Fibroblast of pulmonary artery (primary cell): ENCODE measurements at regions not wholly inside any gene's neighbourhood (a gene's known extent, or its start where the extent isn't known, plus 50 kb on each side); places are given as distances from the start of the nearest gene placed in this dataset.

Experiments used
- DNase-seq: peaks from one replicate; pipeline ENCODE4 v3.0.0-alpha.2; 2010; ENCODE audit warnings: low read depth
- H3K4me3 ChIP-seq: replicated peaks from 2 replicates; pipeline ENCODE4 v1.5.1; 2011; ENCODE audit warnings: low read depth, mild to moderate bottlenecking, control low read depth, low read length, moderate library complexity
- CTCF ChIP-seq: IDR thresholded peaks from 2 replicates; pipeline ENCODE4 v1.5.1; 2011; ENCODE audit warnings: mild to moderate bottlenecking, control low read depth, low read length, inconsistent platforms; ENCODE audit errors: missing control alignments

GRCh38 chr18:76255070-76255683 is 239.9 kb downstream of the ZNF516 start:
- no peak for TF ChIP-seq CTCF
- DNase-seq, result no peak
- H3K4me3 ChIP-seq, result no peak overlapping the region

- peak; percentile 44 for TF ChIP-seq CTCF
- no peak overlapping the region for H3K4me3 ChIP-seq
- DNase-seq, result peak; percentile 12
These were observed 242.2 kb downstream of the ZNF516 start for GRCh38 chr18:76252880-76253279.

- TF ChIP-seq CTCF, result no peak
- no peak for DNase-seq
- no peak overlapping the region for H3K4me3 ChIP-seq
These were observed 242.9 kb downstream of the ZNF516 start for GRCh38 chr18:76252139-76252538.

GRCh38 chr18:76251691-76252090 is 243.4 kb downstream of the ZNF516 start:
- no peak for TF ChIP-seq CTCF
- DNase-seq, result no peak
- no peak overlapping the region for H3K4me3 ChIP-seq

- no peak for DNase-seq
- no peak overlapping the region for H3K4me3 ChIP-seq
- no peak for TF ChIP-seq CTCF
These were observed 248.5 kb downstream of the ZNF516 start for GRCh38 chr18:76246590-76246989.

GRCh38 chr18:76234676-76235060 is 260.4 kb downstream of the ZNF516 start:
- H3K4me3 ChIP-seq, result no peak overlapping the region
- no peak for TF ChIP-seq CTCF
- no peak for DNase-seq

- H3K4me3 ChIP-seq, result no peak overlapping the region
- no peak for DNase-seq
- TF ChIP-seq CTCF, result no peak
These were observed 261.0 kb downstream of the ZNF516 start for GRCh38 chr18:76233876-76234675.
